Erythroblast (primary cell): ENCODE measurements at regions not wholly inside any gene's neighbourhood (a gene's known extent, or its start where the extent isn't known, plus 50 kb on each side); places are given as distances from the start of the nearest gene placed in this dataset.

Source experiments
- DNase-seq, 2 experiments: peaks; one replicate each; lab custom pipeline; 2025; lab: John Stamatoyannopoulos, UW
- GATA1 ChIP-seq: IDR thresholded peaks from 2 replicates; pipeline ENCODE4 v1.6.1; 2011; ENCODE audit warnings: low read depth, mild to moderate bottlenecking, control low read depth, low read length, moderate library complexity
- POLR2A ChIP-seq: IDR thresholded peaks from 2 replicates; pipeline ENCODE4 v1.6.1; 2011; ENCODE audit warnings: mild to moderate bottlenecking, low read length

GRCh38 chr3:79881431-79881830, 113.6 kb upstream of the ROBO1 start:
- no peak for DNase-seq
- TF ChIP-seq GATA1, result no peak
- no peak for TF ChIP-seq POLR2A

- DNase-seq, result no peak
- TF ChIP-seq GATA1 (no peak), POLR2A (no peak)
Observed at GRCh38 chr3:79878708-79879107, 110.9 kb upstream of the ROBO1 start.

DNA sequence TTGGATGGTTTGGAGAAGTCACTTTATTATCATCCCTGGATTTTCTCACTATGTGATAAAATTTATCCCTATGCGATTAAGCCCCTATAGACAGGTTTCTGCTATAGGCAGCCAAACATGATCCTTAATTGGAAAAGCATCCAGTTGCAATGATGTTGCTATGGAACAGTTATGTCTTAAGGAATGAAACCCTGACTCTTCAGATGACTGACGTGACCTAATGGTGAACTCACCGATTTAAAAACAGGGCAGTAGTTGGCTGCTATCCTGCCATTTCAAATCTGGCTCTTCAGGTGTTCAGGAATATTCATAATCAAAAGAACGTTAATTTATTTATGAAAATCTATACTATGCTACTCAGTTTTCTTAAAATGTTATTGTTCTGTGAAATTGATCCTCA, 106.8 kb upstream of the ROBO1 start:
- no peak for DNase-seq
- no peak for TF ChIP-seq POLR2A
- TF ChIP-seq GATA1, result no peak

GRCh38 chr3:79872483-79872882, 104.7 kb upstream of the ROBO1 start:
- DNase-seq, result no peak
- no peak for TF ChIP-seq POLR2A

DNA sequence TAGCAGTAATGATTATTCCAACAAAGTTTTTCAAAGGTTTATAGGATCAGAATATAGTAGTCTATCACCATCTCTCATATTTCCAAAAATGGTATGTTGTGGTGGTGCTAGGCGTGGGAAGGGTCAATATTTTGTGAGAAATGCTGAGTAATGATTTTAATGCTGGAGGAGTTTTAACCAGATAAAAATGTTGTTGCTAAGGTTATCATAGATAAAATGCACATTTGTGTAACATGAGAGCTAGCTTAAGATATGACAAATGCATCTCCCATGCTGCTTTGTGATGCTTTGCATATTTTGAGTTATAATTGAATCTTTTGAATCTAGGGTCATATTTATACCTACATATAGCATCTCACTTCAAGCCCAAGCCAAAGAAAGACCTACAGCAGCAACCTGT, 103.9 kb upstream of the ROBO1 start:
- DNase-seq, result no peak
- TF ChIP-seq GATA1 (no peak), POLR2A (no peak)

DNA sequence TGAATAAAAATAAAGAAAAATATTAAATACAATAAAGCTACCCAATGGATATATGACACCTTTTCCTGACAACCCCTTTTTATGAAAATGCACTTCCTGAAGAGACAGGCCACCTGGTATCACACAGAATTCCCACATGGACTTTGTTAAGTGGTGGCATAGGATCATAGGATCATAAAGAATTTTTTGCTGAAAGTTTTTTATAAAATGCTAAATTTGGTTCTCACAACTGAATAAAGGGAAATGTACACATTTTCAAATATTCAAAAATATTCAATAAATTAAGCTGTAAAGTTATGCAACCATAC, 102.5 kb upstream of the ROBO1 start:
- TF ChIP-seq GATA1, result no peak
- TF ChIP-seq POLR2A, result no peak
- DNase-seq, result no peak

GRCh38 chr3:79869461-79870312, 101.9 kb upstream of the ROBO1 start:
- no peak for DNase-seq
- TF ChIP-seq POLR2A (no peak), GATA1 (no peak)

DNA sequence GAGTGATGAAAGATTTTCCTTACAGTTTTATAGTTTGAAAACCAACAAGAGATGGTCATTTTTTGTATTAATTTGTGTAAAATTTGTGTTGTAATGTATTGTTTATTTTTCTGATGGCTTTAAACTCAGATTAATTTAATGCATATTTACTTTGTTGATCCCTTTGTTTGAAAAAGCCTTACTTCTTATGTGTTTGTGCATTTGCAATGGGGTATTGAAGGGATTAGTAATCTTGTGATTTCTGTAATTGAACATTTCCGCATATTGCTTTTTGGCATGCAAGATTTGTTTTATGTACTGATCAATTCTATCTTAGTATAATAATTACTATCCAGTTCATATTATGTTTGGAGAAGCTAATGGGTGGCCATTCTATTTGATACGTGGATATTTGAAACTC, 98.4 kb upstream of the ROBO1 start:
- DNase-seq, result no peak
- TF ChIP-seq POLR2A (no peak), GATA1 (no peak)

- TF ChIP-seq POLR2A (no peak), GATA1 (no peak)
- DNase-seq, result no peak
Observed at GRCh38 chr3:79864077-79864476, 96.3 kb upstream of the ROBO1 start.

DNA sequence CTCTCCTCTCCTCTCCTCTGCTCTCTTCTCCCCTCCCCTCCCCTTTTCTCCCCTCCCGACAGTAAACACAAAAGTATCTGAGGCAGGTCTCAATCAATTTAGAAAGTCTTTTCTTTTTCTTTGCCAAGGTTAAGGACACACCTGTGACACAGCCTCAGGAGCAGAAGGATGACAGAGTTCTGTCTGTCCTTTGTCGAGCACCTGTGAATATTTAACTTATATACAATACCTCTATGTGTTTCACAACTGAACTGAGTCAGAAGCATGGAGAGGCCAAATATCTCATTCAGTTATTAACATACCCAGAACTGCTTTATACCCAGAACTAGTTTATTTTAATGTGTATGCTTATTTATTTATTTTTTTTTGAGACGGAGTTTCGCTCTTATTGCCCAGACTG, 81.1 kb upstream of the ROBO1 start:
- no peak for DNase-seq
- TF ChIP-seq GATA1, result no peak
- TF ChIP-seq POLR2A, result no peak

DNA sequence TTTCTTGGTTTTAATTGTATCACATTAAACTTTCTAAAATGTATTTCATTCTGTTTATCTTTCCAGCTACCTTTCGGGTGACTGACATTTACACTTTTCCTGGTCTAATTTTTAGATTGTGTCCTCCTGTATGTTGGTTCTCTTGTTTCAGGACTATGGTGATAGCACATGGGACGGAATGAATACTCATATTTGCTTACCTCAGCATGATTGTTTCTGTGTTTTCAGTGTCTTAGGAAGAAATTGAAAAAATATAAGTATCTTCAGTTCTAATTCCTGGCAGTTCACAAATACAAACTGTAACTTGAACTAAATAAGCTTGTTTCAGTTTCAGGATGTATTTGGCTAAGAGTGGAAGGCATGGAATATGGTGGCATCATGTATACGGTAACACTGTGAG, 80.1 kb upstream of the ROBO1 start:
- no peak for TF ChIP-seq POLR2A
- TF ChIP-seq GATA1, result no peak

GRCh38 chr3:79846148-79846933, 78.5 kb upstream of the ROBO1 start:
- DNase-seq, result peak; percentile 11 to 48
- TF ChIP-seq POLR2A (no peak), GATA1 (no peak)

More for the DNA sequence above, 80.1 kb upstream of the ROBO1 start:
- no peak for DNase-seq

GRCh38 chr3:79845546-79845945, 77.7 kb upstream of the ROBO1 start:
- no peak for DNase-seq
- TF ChIP-seq GATA1, result no peak
- TF ChIP-seq POLR2A, result no peak

DNA sequence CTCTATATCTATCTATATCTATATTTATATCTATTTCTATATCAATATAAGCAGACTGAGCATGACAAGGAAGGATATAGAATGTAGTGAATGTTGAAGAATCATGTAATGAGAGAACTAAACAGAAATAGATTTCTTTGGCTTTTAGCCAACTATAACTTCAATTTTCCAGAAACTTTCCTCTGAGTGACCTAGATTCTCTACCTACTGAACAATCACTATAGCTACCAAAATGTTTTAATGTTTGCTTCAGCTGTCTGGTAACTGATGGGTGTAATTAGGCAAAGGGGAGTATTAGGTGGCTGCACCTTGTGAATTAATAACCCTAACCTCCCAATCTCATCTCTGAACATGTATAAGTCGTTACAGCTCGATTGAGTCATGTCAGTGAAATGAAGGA, 76.4 kb upstream of the ROBO1 start:
- no peak for DNase-seq
- no peak for TF ChIP-seq POLR2A
